ENCODE measurements at regions not wholly inside any gene's neighbourhood (a gene's known extent, or its start where the extent isn't known, plus 50 kb on each side); places are given as distances from the start of the nearest gene placed in this dataset.

- no peak overlapping the region for H3K4me3 ChIP-seq (ENCODE audit: low read length)
- no peak for DNase-seq (ENCODE audit: low read depth)
- TF ChIP-seq, protein P1, sequence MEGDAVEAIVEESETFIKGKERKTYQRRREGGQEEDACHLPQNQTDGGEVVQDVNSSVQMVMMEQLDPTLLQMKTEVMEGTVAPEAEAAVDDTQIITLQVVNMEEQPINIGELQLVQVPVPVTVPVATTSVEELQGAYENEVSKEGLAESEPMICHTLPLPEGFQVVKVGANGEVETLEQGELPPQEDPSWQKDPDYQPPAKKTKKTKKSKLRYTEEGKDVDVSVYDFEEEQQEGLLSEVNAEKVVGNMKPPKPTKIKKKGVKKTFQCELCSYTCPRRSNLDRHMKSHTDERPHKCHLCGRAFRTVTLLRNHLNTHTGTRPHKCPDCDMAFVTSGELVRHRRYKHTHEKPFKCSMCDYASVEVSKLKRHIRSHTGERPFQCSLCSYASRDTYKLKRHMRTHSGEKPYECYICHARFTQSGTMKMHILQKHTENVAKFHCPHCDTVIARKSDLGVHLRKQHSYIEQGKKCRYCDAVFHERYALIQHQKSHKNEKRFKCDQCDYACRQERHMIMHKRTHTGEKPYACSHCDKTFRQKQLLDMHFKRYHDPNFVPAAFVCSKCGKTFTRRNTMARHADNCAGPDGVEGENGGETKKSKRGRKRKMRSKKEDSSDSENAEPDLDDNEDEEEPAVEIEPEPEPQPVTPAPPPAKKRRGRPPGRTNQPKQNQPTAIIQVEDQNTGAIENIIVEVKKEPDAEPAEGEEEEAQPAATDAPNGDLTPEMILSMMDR (conservative IDR thresholded peaks at IDR 0.05; ENCODE audit: low read depth, low read length) = no peak
Measured at GRCh38 chr6:168138436-168138835, 59.4 kb upstream of the FRMD1 start.

- TF ChIP-seq, protein P1 (conservative IDR thresholded peaks at IDR 0.05; ENCODE audit: low read depth, low read length) = no peak
- H3K4me3 ChIP-seq (ENCODE audit: low read length) = no peak overlapping the region
- no peak for DNase-seq (ENCODE audit: low read depth)
Measured at GRCh38 chr6:168137024-168137423, 58.0 kb upstream of the FRMD1 start.

- H3K4me3 ChIP-seq (ENCODE audit: low read length) = no peak overlapping the region
- TF ChIP-seq, protein P1 (conservative IDR thresholded peaks at IDR 0.05; ENCODE audit: low read depth, low read length) = no peak
- DNase-seq (ENCODE audit: low read depth) = no peak
Measured at GRCh38 chr6:168136622-168137021, 57.6 kb upstream of the FRMD1 start.

DNA sequence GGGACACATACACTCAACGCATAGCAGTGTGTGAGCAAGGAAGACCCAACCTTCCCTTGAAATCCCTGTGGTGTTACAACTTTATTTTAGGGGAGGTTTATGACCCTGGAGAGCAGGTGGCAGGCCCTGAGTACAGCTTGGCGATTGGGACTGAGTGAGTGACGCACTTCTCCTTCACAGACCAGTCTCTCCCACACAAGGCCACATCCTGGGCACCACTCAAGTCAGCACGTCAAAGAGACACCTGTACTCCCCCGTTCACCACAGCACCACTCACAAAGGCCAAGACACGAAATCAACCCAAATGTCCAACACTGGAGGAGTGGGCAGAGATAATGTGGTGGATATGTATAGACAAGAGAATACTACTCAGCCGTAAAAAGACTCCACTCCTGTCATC lies 57.0 kb upstream of the FRMD1 start:
- TF ChIP-seq, protein P1 (conservative IDR thresholded peaks at IDR 0.05; ENCODE audit: low read depth, low read length) = no peak
- H3K4me3 ChIP-seq (ENCODE audit: low read length) = no peak overlapping the region
- DNase-seq (ENCODE audit: low read depth) = no peak

DNA sequence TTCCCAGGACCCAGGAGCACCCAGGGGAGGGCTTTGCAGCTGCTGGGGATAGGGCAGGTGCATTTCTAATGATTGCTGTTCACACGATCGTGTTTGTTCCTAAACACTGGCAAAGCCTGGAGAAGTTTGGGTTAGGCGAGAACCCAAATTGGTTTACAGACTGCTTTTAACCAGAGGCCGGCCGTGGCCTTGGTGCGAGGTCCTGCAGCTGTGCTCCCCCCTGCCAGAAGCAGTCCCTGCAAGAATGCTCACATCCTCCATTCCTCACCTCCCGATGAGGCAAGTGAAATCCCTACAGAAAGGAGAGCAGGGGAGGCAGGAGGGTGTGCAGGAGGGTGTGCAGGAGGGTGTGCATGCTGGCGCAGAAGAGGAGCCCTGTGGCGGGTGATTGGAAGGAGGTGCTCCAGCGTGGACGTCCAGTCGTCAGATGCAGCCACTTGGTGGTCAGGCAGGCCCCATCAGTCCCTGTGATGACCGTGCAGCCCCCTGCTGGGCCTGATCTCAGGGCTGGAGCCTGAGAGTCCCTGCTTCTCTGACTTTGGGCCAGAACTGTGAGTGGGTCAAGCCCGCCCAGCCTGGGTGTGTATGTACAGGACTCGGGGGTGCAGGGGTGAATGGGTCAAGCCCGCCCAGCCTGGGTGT lies 55.7 kb upstream of the FRMD1 start:
- TF ChIP-seq, protein P1 (conservative IDR thresholded peaks at IDR 0.05; ENCODE audit: low read depth, low read length) = no peak

GRCh38 chr6:168133687-168134559 lies 54.9 kb upstream of the FRMD1 start:
- no peak overlapping the region for H3K4me3 ChIP-seq (ENCODE audit: low read length)
- no peak for DNase-seq (ENCODE audit: low read depth)
- TF ChIP-seq, protein P1 (conservative IDR thresholded peaks at IDR 0.05; ENCODE audit: low read depth, low read length) = no peak

More for the DNA sequence above, 55.7 kb upstream of the FRMD1 start:
- H3K4me3 ChIP-seq (ENCODE audit: low read length) = no peak overlapping the region
- DNase-seq (ENCODE audit: low read depth) = no peak

Data from retinal pigment epithelial cell (primary cell).